Lower leg skin (tissue), 4 donors: ENCODE measurements at regions not wholly inside any gene's neighbourhood (a gene's known extent, or its start where the extent isn't known, plus 50 kb on each side); places are given as distances from the start of the nearest gene placed in this dataset.

Experiments used
- DNase-seq, 2 donors: peaks; one replicate each; pipeline ENCODE4 v3.0.0-alpha.2; 2019; ENCODE audit warnings: low spot score in 2 of 2
- H3K4me3 ChIP-seq: fragments of 200-600 bp; sonication (generic); 2 replicates; pipeline ENCODE4 v1.5.1; 2017; ENCODE audit warnings: mild to moderate bottlenecking, low read depth; ENCODE audit not compliant: poor library complexity, severe bottlenecking
- CTCF ChIP-seq, 3 donors: fragments of 450-650 bp; IDR thresholded peaks; one replicate each; pipeline ENCODE4 v1.5.1; 2016; ENCODE audit warnings: antibody characterized with exemption in 3 of 3, mild to moderate bottlenecking in 3 of 3, moderate library complexity in 2 of 3
- POLR2A ChIP-seq, 2 donors: fragments of 450-650 bp; IDR thresholded peaks; one replicate each; pipeline ENCODE4 v1.6.1; 2016 to 2017; ENCODE audit warnings: antibody characterized with exemption in 2 of 2, mild to moderate bottlenecking in 1 of 2, moderate library complexity in 1 of 2
- WGBS, 2 donors: methylation state at CpG; one replicate each; pipeline ENCODE4 v1.1.5; 2018; 5-methylcytosine and 5-hydroxymethylcytosine counted together
- intact Hi-C: fragments of 100-400 bp; cut with DNase I; formaldehyde crosslinking; loops from one replicate; pipeline ENCODE4 v1.15.0; 2023; ENCODE audit warnings: low total_unique reads

GRCh38 chr2:217099561-217099960 lies 239.7 kb upstream of the TNP1 start:
- no peak overlapping the region for H3K4me3 ChIP-seq
- peak; percentile 18 to 86 for DNase-seq
- TF ChIP-seq CTCF (IDR thresholded peaks at IDR 0.05) (no peak), POLR2A (IDR thresholded peaks at IDR 0.05) (no peak)
- intact Hi-C loops, result no loop called here

GRCh38 chr2:217098435-217098834 lies 238.6 kb upstream of the TNP1 start:
- 95 to 98% methylated on average over 5 of the region's 5 CpGs for WGBS, 2 donors
- intact Hi-C loops, result no loop called here
- no peak for DNase-seq
- H3K4me3 ChIP-seq, result no peak overlapping the region
- no peak for TF ChIP-seq CTCF (IDR thresholded peaks at IDR 0.05)
- TF ChIP-seq POLR2A (IDR thresholded peaks at IDR 0.05), result no peak

GRCh38 chr2:217097346-217097745 lies 237.5 kb upstream of the TNP1 start:
- intact Hi-C loops, result no loop called here

GRCh38 chr2:217096474-217097225 lies 236.8 kb upstream of the TNP1 start:
- TF ChIP-seq CTCF (IDR thresholded peaks at IDR 0.05), result no peak
- TF ChIP-seq POLR2A (IDR thresholded peaks at IDR 0.05), result no peak
- intact Hi-C loops, result no loop called here
- 80 to 82% methylated on average over 7 of the region's 7 CpGs for WGBS, 2 donors
- H3K4me3 ChIP-seq, result no peak overlapping the region
- no peak for DNase-seq

More at GRCh38 chr2:217097346-217097745, 237.5 kb upstream of the TNP1 start:
- TF ChIP-seq CTCF (IDR thresholded peaks at IDR 0.05) (no peak), POLR2A (IDR thresholded peaks at IDR 0.05) (no peak)
- no peak overlapping the region for H3K4me3 ChIP-seq
- no peak for DNase-seq
- WGBS, 2 donors, result 77 to 78% methylated on average over 2 of the region's 2 CpGs

GRCh38 chr2:217095511-217096205 lies 235.8 kb upstream of the TNP1 start:
- TF ChIP-seq CTCF (IDR thresholded peaks at IDR 0.05) (no peak), POLR2A (IDR thresholded peaks at IDR 0.05) (no peak)
- WGBS, 2 donors, result 86 to 87% methylated on average over 4 of the region's 4 CpGs
- DNase-seq, result no peak
- intact Hi-C loops, result no loop called here
- H3K4me3 ChIP-seq, result no peak overlapping the region
